ENCODE measurements at regions not wholly inside any gene's neighbourhood (a gene's known extent, or its start where the extent isn't known, plus 50 kb on each side); places are given as distances from the start of the nearest gene placed in this dataset.

GRCh38 chr5:155960177-155960576 lies 366.8 kb upstream of the SGCD start:
- no peaks in the 10 kb centered on the region for H3K27me3 Mint-ChIP-seq (ENCODE audit: low read depth)
- CTCF ChIA-PET: no interaction called here
- POLR2A ChIA-PET: no interaction called here
- H3K36me3 Mint-ChIP-seq: no peaks in the 10 kb centered on the region
- H3K27ac Mint-ChIP-seq: no peak overlapping the region
- DNase-seq (ENCODE audit: low spot score) (no peak), ATAC-seq (no peak)
- TF ChIP-seq ZNF263 (CRISPR knock-in tag; IDR thresholded peaks at IDR 0.05; ENCODE audit: low read depth) (no peak), HMGXB4 (CRISPR knock-in tag; IDR thresholded peaks at IDR 0.05) (no peak), CDX4 (CRISPR knock-in tag; IDR thresholded peaks at IDR 0.05; ENCODE audit: borderline replicate concordance) (no peak), ZNF423 (CRISPR knock-in tag; IDR thresholded peaks at IDR 0.05) (no peak), IRF1 (CRISPR knock-in tag; IDR thresholded peaks at IDR 0.05) (no peak), NR1H2 (CRISPR knock-in tag; IDR thresholded peaks at IDR 0.05) (no peak), ATF3 (CRISPR knock-in tag; conservative IDR thresholded peaks at IDR 0.05) (no peak), NFYB (CRISPR knock-in tag; conservative IDR thresholded peaks at IDR 0.05; ENCODE audit: low read depth) (no peak), ATF6 (CRISPR knock-in tag; IDR thresholded peaks at IDR 0.05) (no peak), NFE2L1 (CRISPR knock-in tag; IDR thresholded peaks at IDR 0.05) (no peak)
- no peaks in the 10 kb centered on the region for H3K4me1 Mint-ChIP-seq
- peaks cover 2% of the 10 kb centered on the region for H3K9me3 Mint-ChIP-seq
- H3K4me3 Mint-ChIP-seq: no peak overlapping the region

- Mint-ChIP-seq H3K27ac (no peak overlapping the region), H3K36me3 (no peaks in the 10 kb centered on the region), H3K4me1 (no peaks in the 10 kb centered on the region), H3K27me3 (ENCODE audit: low read depth) (no peaks in the 10 kb centered on the region; the same call in 1 of the 2 replicates), H3K9me3 (peaks cover 22% of the 10 kb centered on the region), H3K4me3 (no peak overlapping the region)
- ATAC-seq: no peak
- DNase-seq (ENCODE audit: low spot score): no peak
- TF ChIP-seq ATF3 (CRISPR knock-in tag; conservative IDR thresholded peaks at IDR 0.05): no peak
- no peak for TF ChIP-seq TP53 (CRISPR knock-in tag; IDR thresholded peaks at IDR 0.05)
- no peak for TF ChIP-seq NFATC4 (CRISPR knock-in tag; IDR thresholded peaks at IDR 0.05)
- TF ChIP-seq ZNF263 (CRISPR knock-in tag; IDR thresholded peaks at IDR 0.05; ENCODE audit: low read depth): no peak
- TF ChIP-seq FOXJ3 (CRISPR knock-in tag; IDR thresholded peaks at IDR 0.05; ENCODE audit: borderline replicate concordance): no peak
- TF ChIP-seq E2F4 (CRISPR knock-in tag; IDR thresholded peaks at IDR 0.05; ENCODE audit: borderline replicate concordance, low read depth): no peak
- no peak for TF ChIP-seq ZNF232 (CRISPR knock-in tag; IDR thresholded peaks at IDR 0.05)
- TF ChIP-seq SOX15 (CRISPR knock-in tag; IDR thresholded peaks at IDR 0.05): no peak
- no peak for TF ChIP-seq RORB (CRISPR knock-in tag; IDR thresholded peaks at IDR 0.05)
- no peak for TF ChIP-seq FOXP1 (CRISPR knock-in tag; IDR thresholded peaks at IDR 0.05; ENCODE audit: borderline replicate concordance)
- ChIA-PET POLR2A (no interaction called here), CTCF (interaction anchor here (0.9 kb wide), 1 partner anchor 26 kb away, joined by 3 read pairs; no protein-coding TSS in a partner anchor)
These were observed 357.4 kb upstream of the SGCD start for GRCh38 chr5:155969537-155969936.
